ENCODE measurements at regions not wholly inside any gene's neighbourhood (a gene's known extent, or its start where the extent isn't known, plus 50 kb on each side); places are given as distances from the start of the nearest gene placed in this dataset.

GRCh38 chr10:109721453-109722064 lies 201.8 kb downstream of the XPNPEP1 start:
- no peak for DNase-seq
- no peaks in the 10 kb centered on the region for H3K4me1 ChIP-seq (ENCODE audit: control extremely low read depth in 1 of 4, control insufficient read depth in 4 of 4, insufficient read depth in 4 of 4, low read length in 3 of 4)
- no peak overlapping the region for H3K4me3 ChIP-seq (ENCODE audit: control insufficient read depth in 1 of 7, extremely low read depth in 1 of 7, insufficient read depth in 4 of 7, low read depth in 2 of 7, low read length in 6 of 7)
- H3K27me3 ChIP-seq (replicated peaks in 2 of 5; ENCODE audit: control insufficient read depth in 4 of 5, insufficient read depth in 5 of 5, low read length in 4 of 5): no peaks in the 10 kb centered on the region
- no peaks in the 10 kb centered on the region for H3K36me3 ChIP-seq (ENCODE audit: control insufficient read depth in 4 of 4, insufficient read depth in 4 of 4, low read length in 3 of 4)
- 100% methylated on average over 2 of the region's 3 CpGs for WGBS (ENCODE audit: insufficient coverage)
- ChIA-PET POLR2A (no interaction called here), CTCF (no interaction called here)
- no peak overlapping the region for H3K27ac ChIP-seq (ENCODE audit: insufficient read depth in 1 of 2, low read depth in 1 of 2, low read length in 2 of 2, poor library complexity in 1 of 2, severe bottlenecking in 2 of 2)
- H3K9me3 ChIP-seq (ENCODE audit: control extremely low read depth in 1 of 5, control insufficient read depth in 4 of 5, insufficient read depth in 2 of 5, low read depth in 1 of 5, low read length in 4 of 5): no peaks in the 10 kb centered on the region

- 75% methylated on average over 1 of the region's 1 CpG for WGBS (ENCODE audit: insufficient coverage)
- no peaks in the 10 kb centered on the region for H3K27me3 ChIP-seq (replicated peaks in 2 of 5; ENCODE audit: control insufficient read depth in 4 of 5, insufficient read depth in 5 of 5, low read length in 4 of 5)
- POLR2A ChIA-PET: no interaction called here
- CTCF ChIA-PET: no interaction called here
- H3K27ac ChIP-seq (ENCODE audit: insufficient read depth in 1 of 2, low read depth in 1 of 2, low read length in 2 of 2, poor library complexity in 1 of 2, severe bottlenecking in 2 of 2): no peak overlapping the region
- peaks cover 0 to 12% (median 1%) of the 10 kb centered on the region in 5 experiments for H3K9me3 ChIP-seq (ENCODE audit: control extremely low read depth in 1 of 5, control insufficient read depth in 4 of 5, insufficient read depth in 2 of 5, low read depth in 1 of 5, low read length in 4 of 5)
- H3K4me3 ChIP-seq (ENCODE audit: control insufficient read depth in 1 of 7, extremely low read depth in 1 of 7, insufficient read depth in 4 of 7, low read depth in 2 of 7, low read length in 6 of 7): no peak overlapping the region
- no peaks in the 10 kb centered on the region for H3K4me1 ChIP-seq (ENCODE audit: control extremely low read depth in 1 of 4, control insufficient read depth in 4 of 4, insufficient read depth in 4 of 4, low read length in 3 of 4)
- no peak for DNase-seq
- H3K36me3 ChIP-seq (ENCODE audit: control insufficient read depth in 4 of 4, insufficient read depth in 4 of 4, low read length in 3 of 4): no peaks in the 10 kb centered on the region
These were observed 217.2 kb downstream of the XPNPEP1 start for GRCh38 chr10:109706026-109706560.

DNA sequence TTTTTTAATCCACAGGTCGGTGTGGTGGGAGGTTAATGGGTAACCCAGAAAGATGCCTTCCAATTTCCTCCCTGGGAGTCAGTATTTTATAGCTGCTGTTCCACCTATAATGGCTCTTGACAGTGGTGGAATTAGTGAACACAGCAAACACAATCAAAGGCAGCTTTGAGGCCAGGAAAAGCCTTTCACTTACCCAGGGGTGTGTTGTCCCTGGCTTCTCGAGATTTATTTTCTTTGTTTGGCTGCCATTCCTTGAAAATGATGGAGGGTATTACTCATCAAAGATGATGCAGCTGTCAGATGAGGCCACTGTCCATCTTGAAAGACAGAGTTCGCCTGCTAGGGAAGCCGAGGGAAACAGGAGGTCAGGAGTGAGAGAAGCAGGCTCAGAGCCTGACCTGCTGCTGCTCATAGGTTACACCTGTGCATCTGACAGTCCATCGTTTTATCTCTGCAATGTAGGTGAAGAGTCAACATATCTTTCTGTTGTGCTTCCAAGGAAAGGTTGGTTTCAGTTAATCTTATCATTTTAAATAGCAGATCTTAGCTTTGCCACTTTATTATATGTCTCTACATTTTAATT lies 221.6 kb downstream of the XPNPEP1 start:
- Histone ChIP-seq H3K27me3 (replicated peaks in 2 of 5; ENCODE audit: control insufficient read depth in 4 of 5, insufficient read depth in 5 of 5, low read length in 4 of 5) (no peaks in the 10 kb centered on the region), H3K9me3 (ENCODE audit: control extremely low read depth in 1 of 5, control insufficient read depth in 4 of 5, insufficient read depth in 2 of 5, low read depth in 1 of 5, low read length in 4 of 5) (peaks cover 0 to 1% (median 0%) of the 10 kb centered on the region in 5 experiments), H3K27ac (ENCODE audit: insufficient read depth in 1 of 2, low read depth in 1 of 2, low read length in 2 of 2, poor library complexity in 1 of 2, severe bottlenecking in 2 of 2) (no peak overlapping the region), H3K4me1 (ENCODE audit: control extremely low read depth in 1 of 4, control insufficient read depth in 4 of 4, insufficient read depth in 4 of 4, low read length in 3 of 4) (no peaks in the 10 kb centered on the region), H3K4me3 (ENCODE audit: control insufficient read depth in 1 of 7, extremely low read depth in 1 of 7, insufficient read depth in 4 of 7, low read depth in 2 of 7, low read length in 6 of 7) (no peak overlapping the region), H3K36me3 (ENCODE audit: control insufficient read depth in 4 of 4, insufficient read depth in 4 of 4, low read length in 3 of 4) (no peaks in the 10 kb centered on the region)
- POLR2A ChIA-PET: no interaction called here
- 96% methylated on average over 3 of the region's 5 CpGs for WGBS (ENCODE audit: insufficient coverage)
- CTCF ChIA-PET: no interaction called here
- no peak for DNase-seq

GRCh38 chr10:109698882-109699664 lies 224.2 kb downstream of the XPNPEP1 start:
- Histone ChIP-seq H3K27me3 (replicated peaks in 2 of 5; ENCODE audit: control insufficient read depth in 4 of 5, insufficient read depth in 5 of 5, low read length in 4 of 5) (no peaks in the 10 kb centered on the region), H3K27ac (ENCODE audit: insufficient read depth in 1 of 2, low read depth in 1 of 2, low read length in 2 of 2, poor library complexity in 1 of 2, severe bottlenecking in 2 of 2) (no peak overlapping the region), H3K9me3 (ENCODE audit: control extremely low read depth in 1 of 5, control insufficient read depth in 4 of 5, insufficient read depth in 2 of 5, low read depth in 1 of 5, low read length in 4 of 5) (peaks cover 0 to 1% (median 0%) of the 10 kb centered on the region in 5 experiments), H3K36me3 (ENCODE audit: control insufficient read depth in 4 of 4, insufficient read depth in 4 of 4, low read length in 3 of 4) (no peaks in the 10 kb centered on the region), H3K4me3 (ENCODE audit: control insufficient read depth in 1 of 7, extremely low read depth in 1 of 7, insufficient read depth in 4 of 7, low read depth in 2 of 7, low read length in 6 of 7) (no peak overlapping the region), H3K4me1 (ENCODE audit: control extremely low read depth in 1 of 4, control insufficient read depth in 4 of 4, insufficient read depth in 4 of 4, low read length in 3 of 4) (no peaks in the 10 kb centered on the region)
- DNase-seq: no peak
- 80% methylated on average over 4 of the region's 5 CpGs for WGBS (ENCODE audit: insufficient coverage)
- POLR2A ChIA-PET: no interaction called here
- CTCF ChIA-PET: no interaction called here

DNA sequence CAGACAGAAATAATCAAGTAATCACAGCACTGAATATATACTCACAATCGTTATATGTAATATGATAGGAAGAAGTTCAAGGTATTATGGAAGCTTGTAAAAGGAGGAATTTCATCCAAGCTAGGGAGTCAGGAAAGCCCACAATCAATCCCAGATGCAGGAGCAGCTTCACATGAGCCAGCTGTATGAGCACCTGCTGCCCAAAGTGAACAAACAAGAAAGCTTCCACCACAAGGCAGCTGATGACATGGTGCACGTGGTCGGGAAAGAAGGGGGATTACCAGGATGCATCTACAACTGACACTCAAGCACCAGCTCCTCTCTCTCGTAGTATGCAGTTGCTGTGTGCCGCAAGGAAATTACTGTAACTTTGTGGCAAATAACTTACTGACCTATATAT lies 225.2 kb downstream of the XPNPEP1 start:
- CTCF ChIA-PET: no interaction called here
- H3K27ac ChIP-seq (ENCODE audit: insufficient read depth in 1 of 2, low read depth in 1 of 2, low read length in 2 of 2, poor library complexity in 1 of 2, severe bottlenecking in 2 of 2): no peak overlapping the region

DNA sequence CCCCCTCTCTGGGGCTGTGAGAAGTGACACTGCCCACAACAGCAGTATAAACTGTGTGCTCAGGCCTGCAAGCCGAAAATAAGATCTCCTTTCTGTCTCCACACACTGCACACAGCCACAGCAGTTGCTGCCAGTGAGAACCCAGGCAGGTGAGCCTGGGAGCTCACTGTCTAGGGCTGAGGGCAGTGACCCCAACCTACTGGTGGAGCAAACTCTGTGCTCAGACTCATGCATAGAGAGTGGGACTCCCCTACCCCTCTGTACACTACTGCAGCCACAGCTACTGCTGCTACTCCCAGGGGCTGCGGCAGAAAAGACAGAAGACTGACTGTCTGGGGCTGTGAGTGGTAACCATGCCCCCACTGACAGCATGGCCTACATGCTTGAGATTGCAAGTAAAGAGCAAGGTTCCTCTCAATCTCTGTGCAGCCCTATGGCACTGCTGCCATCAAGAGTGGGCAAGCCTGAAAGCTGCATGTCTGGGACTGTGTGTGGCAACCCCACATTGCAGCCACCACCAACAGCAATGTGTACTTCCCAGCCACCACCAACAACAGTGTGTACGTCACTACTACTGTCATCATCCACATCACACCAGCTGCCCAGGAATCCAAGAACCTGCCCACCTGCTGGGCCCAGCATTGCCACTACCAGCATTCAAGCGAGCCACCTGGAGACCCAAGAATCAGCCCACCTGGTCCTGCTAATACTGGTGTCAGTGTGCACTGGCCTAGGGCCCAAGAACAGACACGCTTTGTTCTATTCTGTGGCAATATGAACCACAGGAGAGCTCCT lies 226.1 kb downstream of the XPNPEP1 start:
- ChIA-PET POLR2A (no interaction called here), CTCF (no interaction called here)
- Histone ChIP-seq H3K27me3 (replicated peaks in 2 of 5; ENCODE audit: control insufficient read depth in 4 of 5, insufficient read depth in 5 of 5, low read length in 4 of 5) (no peaks in the 10 kb centered on the region), H3K4me3 (ENCODE audit: control insufficient read depth in 1 of 7, extremely low read depth in 1 of 7, insufficient read depth in 4 of 7, low read depth in 2 of 7, low read length in 6 of 7) (no peak overlapping the region), H3K4me1 (ENCODE audit: control extremely low read depth in 1 of 4, control insufficient read depth in 4 of 4, insufficient read depth in 4 of 4, low read length in 3 of 4) (no peaks in the 10 kb centered on the region), H3K9me3 (ENCODE audit: control extremely low read depth in 1 of 5, control insufficient read depth in 4 of 5, insufficient read depth in 2 of 5, low read depth in 1 of 5, low read length in 4 of 5) (peaks cover 0 to 1% (median 0%) of the 10 kb centered on the region in 5 experiments), H3K27ac (ENCODE audit: insufficient read depth in 1 of 2, low read depth in 1 of 2, low read length in 2 of 2, poor library complexity in 1 of 2, severe bottlenecking in 2 of 2) (no peak overlapping the region), H3K36me3 (ENCODE audit: control insufficient read depth in 4 of 4, insufficient read depth in 4 of 4, low read length in 3 of 4) (no peaks in the 10 kb centered on the region)
- no peak for DNase-seq
- WGBS (ENCODE audit: insufficient coverage): 90% methylated on average over 3 of the region's 5 CpGs

More for the DNA sequence above, 225.2 kb downstream of the XPNPEP1 start:
- POLR2A ChIA-PET: no interaction called here
- no peak for DNase-seq
- Histone ChIP-seq H3K4me3 (ENCODE audit: control insufficient read depth in 1 of 7, extremely low read depth in 1 of 7, insufficient read depth in 4 of 7, low read depth in 2 of 7, low read length in 6 of 7) (no peak overlapping the region), H3K9me3 (ENCODE audit: control extremely low read depth in 1 of 5, control insufficient read depth in 4 of 5, insufficient read depth in 2 of 5, low read depth in 1 of 5, low read length in 4 of 5) (peaks cover 0 to 1% (median 0%) of the 10 kb centered on the region in 5 experiments), H3K27me3 (replicated peaks in 2 of 5; ENCODE audit: control insufficient read depth in 4 of 5, insufficient read depth in 5 of 5, low read length in 4 of 5) (no peaks in the 10 kb centered on the region), H3K36me3 (ENCODE audit: control insufficient read depth in 4 of 4, insufficient read depth in 4 of 4, low read length in 3 of 4) (no peaks in the 10 kb centered on the region), H3K4me1 (ENCODE audit: control extremely low read depth in 1 of 4, control insufficient read depth in 4 of 4, insufficient read depth in 4 of 4, low read length in 3 of 4) (no peaks in the 10 kb centered on the region)
- WGBS (ENCODE audit: insufficient coverage): 81% methylated on average over 4 of the region's 5 CpGs

All from common myeloid progenitor, CD34-positive (primary cell).